Caco-2 (cell line): ENCODE measurements at regions not wholly inside any gene's neighbourhood (a gene's known extent, or its start where the extent isn't known, plus 50 kb on each side); places are given as distances from the start of the nearest gene placed in this dataset.

Experiments used
- BruUV-seq: library from RNA; stranded (reverse); fragments of 400-500 nt; replicated peaks from 2 replicates; lab custom pipeline; 2021; lab: Mats Ljungman, UMichigan
- CTCF ChIA-PET: fragments of 300-600 bp; sonication (Branson Sonifier 250); formaldehyde crosslinking; loops from one replicate; lab custom pipeline; 2022; ENCODE audit warnings: antibody characterized with exemption; lab: Charles Lee
- POLR2A ChIA-PET: fragments of 300-600 bp; sonication (Branson Sonifier 250); formaldehyde crosslinking; loops from one replicate; lab custom pipeline; 2022; ENCODE audit warnings: antibody characterized with exemption; lab: Charles Lee
- DNase-seq, 2 experiments: peaks; one replicate each; pipeline versions ENCODE4 v3.0.0 to v3.0.0-alpha.2; 2020 to 2022
- H3K27me3 ChIP-seq: replicated peaks from 2 replicates; pipeline ENCODE4 v1.6.0; 2011; ENCODE audit warnings: low read length; ENCODE audit not compliant: control insufficient read depth, insufficient read depth
- H3K36me3 ChIP-seq: 2 replicates; pipeline ENCODE4 v1.5.1; 2011; ENCODE audit warnings: low read length; ENCODE audit not compliant: control insufficient read depth, insufficient read depth
- H3K4me1 ChIP-seq: fragments of 250-450 bp; sonication (Bioruptor Pico); 2 replicates; pipeline ENCODE4 v1.5.1; 2020; ENCODE audit warnings: mild to moderate bottlenecking
- H3K4me3 ChIP-seq: 2 replicates; pipeline ENCODE4 v1.5.1; 2011; ENCODE audit warnings: low read depth, mild to moderate bottlenecking, control low read depth, low read length
- H3K9me3 ChIP-seq: fragments of 250-450 bp; sonication (Bioruptor Pico); 2 replicates; pipeline ENCODE4 v1.5.1; 2020; ENCODE audit warnings: mild to moderate bottlenecking, moderate library complexity
- H3K27ac Mint-ChIP-seq: one replicate; pipeline ENCODE4 v1.8.0; 2022; ENCODE audit warnings: mixed read lengths; ENCODE audit not compliant: unreplicated experiment
- H3K27me3 Mint-ChIP-seq: one replicate; pipeline ENCODE4 v1.8.0; 2022; ENCODE audit warnings: mixed read lengths; ENCODE audit not compliant: insufficient read depth, unreplicated experiment
- H3K36me3 Mint-ChIP-seq: one replicate; pipeline ENCODE4 v1.8.0; 2022; ENCODE audit warnings: mild to moderate bottlenecking, mixed read lengths; ENCODE audit not compliant: insufficient read depth, unreplicated experiment
- H3K4me1 Mint-ChIP-seq: one replicate; pipeline ENCODE4 v1.8.0; 2022; ENCODE audit warnings: low read depth, mixed read lengths; ENCODE audit not compliant: unreplicated experiment
- H3K4me3 Mint-ChIP-seq: one replicate; pipeline ENCODE4 v1.8.0; 2022; ENCODE audit warnings: mild to moderate bottlenecking, moderate library complexity, mixed read lengths; ENCODE audit not compliant: unreplicated experiment
- H3K9me3 Mint-ChIP-seq: one replicate; pipeline ENCODE4 v1.8.0; 2022; ENCODE audit warnings: mixed read lengths; ENCODE audit not compliant: unreplicated experiment
- intact Hi-C: fragments of 100-400 bp; cut with micrococcal nuclease; formaldehyde crosslinking; loops from one replicate; pipeline ENCODE4 v1.10.0; 2022; ENCODE audit not compliant: unreplicated experiment
- TF ChIP-seq, protein P1 (sequence below), 2 experiments: fragments of 200-600 bp in 1 of 2; IDR thresholded peaks; 1 replicate in 1 of 2; 2 replicates in 1 of 2; pipeline versions ENCODE4 v1.5.1 to v1.8.0; 2011 to 2022; ENCODE audit warnings: antibody characterized with exemption in 1 of 2, control low read depth in 1 of 2, inconsistent platforms in 1 of 2, low read depth in 1 of 2, low read length in 1 of 2, mild to moderate bottlenecking in 1 of 2, moderate library complexity in 1 of 2; ENCODE audit not compliant: insufficient read depth in 1 of 2, severe bottlenecking in 1 of 2, unreplicated experiment in 1 of 2

- no peaks in the 10 kb centered on the region for H3K36me3 Mint-ChIP-seq
- Histone ChIP-seq H3K36me3 (no peaks in the 10 kb centered on the region), H3K9me3 (no peaks in the 10 kb centered on the region), H3K4me3 (no peak overlapping the region), H3K27me3 (no peaks in the 10 kb centered on the region), H3K4me1 (no peaks in the 10 kb centered on the region)
- H3K4me3 Mint-ChIP-seq: no peak overlapping the region
- no peaks in the 10 kb centered on the region for H3K9me3 Mint-ChIP-seq
- no TSS peak for BruUV-seq
- ChIA-PET CTCF (no interaction called here), POLR2A (no interaction called here)
- no peak for DNase-seq
- intact Hi-C loops: no loop called here
- H3K27me3 Mint-ChIP-seq: no peaks in the 10 kb centered on the region
- no peaks in the 10 kb centered on the region for H3K4me1 Mint-ChIP-seq
- TF ChIP-seq, protein P1, sequence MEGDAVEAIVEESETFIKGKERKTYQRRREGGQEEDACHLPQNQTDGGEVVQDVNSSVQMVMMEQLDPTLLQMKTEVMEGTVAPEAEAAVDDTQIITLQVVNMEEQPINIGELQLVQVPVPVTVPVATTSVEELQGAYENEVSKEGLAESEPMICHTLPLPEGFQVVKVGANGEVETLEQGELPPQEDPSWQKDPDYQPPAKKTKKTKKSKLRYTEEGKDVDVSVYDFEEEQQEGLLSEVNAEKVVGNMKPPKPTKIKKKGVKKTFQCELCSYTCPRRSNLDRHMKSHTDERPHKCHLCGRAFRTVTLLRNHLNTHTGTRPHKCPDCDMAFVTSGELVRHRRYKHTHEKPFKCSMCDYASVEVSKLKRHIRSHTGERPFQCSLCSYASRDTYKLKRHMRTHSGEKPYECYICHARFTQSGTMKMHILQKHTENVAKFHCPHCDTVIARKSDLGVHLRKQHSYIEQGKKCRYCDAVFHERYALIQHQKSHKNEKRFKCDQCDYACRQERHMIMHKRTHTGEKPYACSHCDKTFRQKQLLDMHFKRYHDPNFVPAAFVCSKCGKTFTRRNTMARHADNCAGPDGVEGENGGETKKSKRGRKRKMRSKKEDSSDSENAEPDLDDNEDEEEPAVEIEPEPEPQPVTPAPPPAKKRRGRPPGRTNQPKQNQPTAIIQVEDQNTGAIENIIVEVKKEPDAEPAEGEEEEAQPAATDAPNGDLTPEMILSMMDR (IDR thresholded peaks at IDR 0.05; ENCODE audit: insufficient read depth in 1 of 2, low read depth in 1 of 2, low read length in 1 of 2, severe bottlenecking in 1 of 2, unreplicated experiment in 1 of 2): no peak
- no peak overlapping the region for H3K27ac Mint-ChIP-seq
Measured at GRCh38 chr18:64283059-64283458, 134.2 kb upstream of the LINC00305 start.

DNA sequence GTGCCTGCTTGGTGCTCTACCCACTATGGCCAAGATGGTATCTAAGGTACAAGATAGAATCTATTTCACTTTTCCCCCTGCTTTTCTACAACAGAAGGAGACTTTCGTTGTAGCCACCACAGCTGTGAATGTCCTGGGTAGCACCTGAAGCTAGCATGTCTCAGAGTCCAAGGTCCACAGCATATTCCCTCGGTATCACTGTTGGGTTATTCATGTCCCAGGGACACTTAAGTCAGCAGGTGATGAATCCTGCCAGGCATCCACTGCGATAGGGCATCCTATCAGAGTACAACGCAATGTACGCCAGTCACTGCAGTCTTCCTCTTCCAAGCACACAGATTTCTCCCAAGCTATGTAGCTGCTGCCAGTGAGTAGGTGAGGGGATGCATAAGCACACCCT is 129.1 kb upstream of the LINC00305 start:
- Mint-ChIP-seq H3K36me3 (peaks cover 5% of the 10 kb centered on the region), H3K4me1 (no peaks in the 10 kb centered on the region), H3K27me3 (no peaks in the 10 kb centered on the region), H3K9me3 (peaks cover 7% of the 10 kb centered on the region), H3K4me3 (no peak overlapping the region), H3K27ac (no peak overlapping the region)
- intact Hi-C loops: no loop called here
- no TSS peak for BruUV-seq
- no peak for DNase-seq
- POLR2A ChIA-PET: no interaction called here
- Histone ChIP-seq H3K9me3 (no peaks in the 10 kb centered on the region), H3K36me3 (no peaks in the 10 kb centered on the region), H3K4me3 (no peak overlapping the region), H3K27me3 (no peaks in the 10 kb centered on the region), H3K4me1 (no peaks in the 10 kb centered on the region)
- TF ChIP-seq, protein P1 (IDR thresholded peaks at IDR 0.05; ENCODE audit: insufficient read depth in 1 of 2, low read depth in 1 of 2, low read length in 1 of 2, severe bottlenecking in 1 of 2, unreplicated experiment in 1 of 2): no peak
- CTCF ChIA-PET: no interaction called here

DNA sequence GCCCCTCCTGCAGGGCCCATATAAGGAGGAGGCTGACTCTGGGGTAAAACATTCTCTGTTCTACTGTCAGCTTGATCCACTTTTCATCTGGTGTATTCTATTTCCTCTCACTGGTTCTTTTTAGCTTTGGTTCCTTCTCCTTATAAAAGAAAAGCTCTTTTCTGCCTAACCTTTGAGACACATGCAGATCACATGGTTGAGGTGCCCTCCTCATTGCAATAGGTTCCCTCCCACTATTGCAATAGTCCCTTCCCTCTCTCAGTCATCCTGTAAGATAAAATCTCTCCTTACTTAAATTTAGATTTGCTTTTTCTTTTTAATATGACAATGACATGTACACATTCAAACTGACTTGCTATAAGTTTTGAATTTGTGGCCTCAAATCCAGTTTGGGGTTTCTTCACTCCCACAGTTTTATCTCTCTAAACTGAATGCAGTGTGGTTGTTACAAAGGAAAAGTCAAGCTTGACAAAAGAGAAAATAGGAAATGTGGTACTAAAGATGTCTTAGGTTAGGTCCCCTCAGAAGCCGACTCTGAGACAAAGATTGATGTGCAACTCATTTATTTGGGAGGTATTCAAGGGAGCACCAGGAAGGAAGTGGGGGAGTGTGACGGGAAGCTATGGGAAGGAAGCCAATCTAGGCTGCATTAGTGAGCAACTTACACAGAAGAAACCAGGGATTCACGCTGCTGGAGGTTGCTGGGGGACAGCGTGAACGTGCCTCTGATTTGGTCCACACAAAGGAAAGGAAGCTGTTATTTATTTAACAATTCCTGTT is 127.6 kb upstream of the LINC00305 start:
- Mint-ChIP-seq H3K27me3 (no peaks in the 10 kb centered on the region), H3K4me1 (no peaks in the 10 kb centered on the region), H3K9me3 (peaks cover 7% of the 10 kb centered on the region), H3K36me3 (peaks cover 5% of the 10 kb centered on the region), H3K27ac (no peak overlapping the region), H3K4me3 (no peak overlapping the region)
- Histone ChIP-seq H3K36me3 (no peaks in the 10 kb centered on the region), H3K4me1 (no peaks in the 10 kb centered on the region), H3K4me3 (no peak overlapping the region), H3K27me3 (no peaks in the 10 kb centered on the region), H3K9me3 (no peaks in the 10 kb centered on the region)
- ChIA-PET CTCF (no interaction called here), POLR2A (no interaction called here)
- no peak for DNase-seq
- intact Hi-C loops: no loop called here
- TF ChIP-seq, protein P1 (IDR thresholded peaks at IDR 0.05; ENCODE audit: insufficient read depth in 1 of 2, low read depth in 1 of 2, low read length in 1 of 2, severe bottlenecking in 1 of 2, unreplicated experiment in 1 of 2): no peak
- BruUV-seq: no TSS peak
